ENCODE measurements at regions not wholly inside any gene's neighbourhood (a gene's known extent, or its start where the extent isn't known, plus 50 kb on each side); places are given as distances from the start of the nearest gene placed in this dataset.

DNA sequence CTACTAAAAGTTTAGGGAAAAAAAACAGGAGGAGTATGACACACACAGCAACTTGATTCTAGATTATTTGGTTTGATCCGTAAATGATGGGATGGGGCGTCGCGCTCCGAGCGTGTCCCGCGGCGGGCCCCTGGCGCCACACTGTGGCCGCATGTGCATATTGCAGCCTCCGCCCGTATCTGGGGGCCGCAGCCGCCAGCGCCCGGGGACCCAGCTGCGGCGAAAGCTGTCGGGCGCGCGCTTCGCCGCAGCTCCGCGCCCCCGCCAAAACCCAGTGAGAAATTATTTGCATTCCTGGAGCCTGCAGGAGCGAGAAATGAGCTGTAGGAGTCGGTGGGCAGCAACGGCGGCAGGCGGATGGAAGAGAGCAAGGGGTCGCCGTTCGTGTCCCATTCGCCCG lies 87.3 kb downstream of the FAM72C start:
- TF ChIP-seq, protein P1, sequence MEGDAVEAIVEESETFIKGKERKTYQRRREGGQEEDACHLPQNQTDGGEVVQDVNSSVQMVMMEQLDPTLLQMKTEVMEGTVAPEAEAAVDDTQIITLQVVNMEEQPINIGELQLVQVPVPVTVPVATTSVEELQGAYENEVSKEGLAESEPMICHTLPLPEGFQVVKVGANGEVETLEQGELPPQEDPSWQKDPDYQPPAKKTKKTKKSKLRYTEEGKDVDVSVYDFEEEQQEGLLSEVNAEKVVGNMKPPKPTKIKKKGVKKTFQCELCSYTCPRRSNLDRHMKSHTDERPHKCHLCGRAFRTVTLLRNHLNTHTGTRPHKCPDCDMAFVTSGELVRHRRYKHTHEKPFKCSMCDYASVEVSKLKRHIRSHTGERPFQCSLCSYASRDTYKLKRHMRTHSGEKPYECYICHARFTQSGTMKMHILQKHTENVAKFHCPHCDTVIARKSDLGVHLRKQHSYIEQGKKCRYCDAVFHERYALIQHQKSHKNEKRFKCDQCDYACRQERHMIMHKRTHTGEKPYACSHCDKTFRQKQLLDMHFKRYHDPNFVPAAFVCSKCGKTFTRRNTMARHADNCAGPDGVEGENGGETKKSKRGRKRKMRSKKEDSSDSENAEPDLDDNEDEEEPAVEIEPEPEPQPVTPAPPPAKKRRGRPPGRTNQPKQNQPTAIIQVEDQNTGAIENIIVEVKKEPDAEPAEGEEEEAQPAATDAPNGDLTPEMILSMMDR (IDR thresholded peaks at IDR 0.05): peak; percentile 39

DNA sequence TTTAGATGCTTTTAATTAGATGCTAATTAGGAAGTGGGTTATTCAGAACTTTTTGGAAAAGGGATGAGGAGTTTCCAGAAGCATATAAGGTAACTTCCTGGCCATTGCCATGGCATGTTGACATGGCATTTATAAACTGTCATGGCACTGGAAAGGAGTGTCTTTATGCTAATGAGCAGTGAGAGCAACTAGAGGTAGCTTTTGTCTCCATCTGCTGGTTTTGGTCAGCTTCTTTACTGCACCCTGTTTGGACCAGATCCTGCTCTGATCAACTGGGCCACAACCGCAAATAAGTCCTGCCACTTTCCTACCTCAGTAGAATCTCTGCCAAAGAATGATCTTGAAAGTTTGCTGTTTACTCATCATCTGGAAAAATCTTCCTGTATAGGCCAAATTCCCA lies 193.6 kb downstream of the FAM72C start:
- TF ChIP-seq, protein P1 (IDR thresholded peaks at IDR 0.05): peak; percentile 42; the same call in 1 of the 2 replicates

DNA sequence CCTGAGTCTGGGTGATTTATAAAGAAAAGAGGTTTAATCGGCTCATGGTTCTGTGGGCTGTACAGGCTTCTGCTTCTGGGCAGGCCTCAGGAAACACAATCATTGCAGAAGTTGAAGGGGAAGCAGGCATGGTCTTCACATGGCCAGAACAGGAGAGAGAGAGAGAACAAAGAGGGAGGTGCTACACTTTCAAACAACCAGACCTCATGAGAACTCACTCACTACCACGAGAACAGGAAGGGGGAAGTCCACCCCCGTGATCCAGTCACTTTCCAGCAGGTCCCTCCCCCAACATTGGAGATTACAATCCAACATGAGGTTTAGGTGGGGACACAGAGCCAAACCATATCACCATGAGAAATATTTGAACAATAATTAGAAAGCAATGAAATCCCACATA lies 222.9 kb downstream of the FAM72C start:
- TF ChIP-seq, protein P1 (IDR thresholded peaks at IDR 0.05): no peak

DNA sequence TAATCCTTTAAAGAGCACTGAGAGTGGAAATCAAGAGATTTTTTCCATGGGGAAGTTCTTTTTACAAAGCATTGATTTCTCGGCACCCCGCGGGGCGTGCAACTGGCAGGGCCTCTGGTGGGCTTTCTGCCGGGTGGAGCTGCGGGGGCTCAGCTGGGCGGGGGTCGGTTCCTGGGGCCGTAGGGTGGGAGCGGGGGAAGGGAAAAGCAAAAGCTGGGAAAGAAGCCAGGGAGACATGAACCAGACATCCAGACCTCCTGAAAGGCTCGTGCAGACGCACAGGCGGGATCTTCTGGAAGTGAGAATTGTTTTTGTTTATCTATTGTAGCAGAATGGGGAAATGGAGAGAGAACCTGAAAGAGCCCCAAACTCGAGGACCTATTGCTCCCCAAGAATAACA lies 235.2 kb downstream of the FAM72C start:
- TF ChIP-seq, protein P1 (IDR thresholded peaks at IDR 0.05): no peak

DNA sequence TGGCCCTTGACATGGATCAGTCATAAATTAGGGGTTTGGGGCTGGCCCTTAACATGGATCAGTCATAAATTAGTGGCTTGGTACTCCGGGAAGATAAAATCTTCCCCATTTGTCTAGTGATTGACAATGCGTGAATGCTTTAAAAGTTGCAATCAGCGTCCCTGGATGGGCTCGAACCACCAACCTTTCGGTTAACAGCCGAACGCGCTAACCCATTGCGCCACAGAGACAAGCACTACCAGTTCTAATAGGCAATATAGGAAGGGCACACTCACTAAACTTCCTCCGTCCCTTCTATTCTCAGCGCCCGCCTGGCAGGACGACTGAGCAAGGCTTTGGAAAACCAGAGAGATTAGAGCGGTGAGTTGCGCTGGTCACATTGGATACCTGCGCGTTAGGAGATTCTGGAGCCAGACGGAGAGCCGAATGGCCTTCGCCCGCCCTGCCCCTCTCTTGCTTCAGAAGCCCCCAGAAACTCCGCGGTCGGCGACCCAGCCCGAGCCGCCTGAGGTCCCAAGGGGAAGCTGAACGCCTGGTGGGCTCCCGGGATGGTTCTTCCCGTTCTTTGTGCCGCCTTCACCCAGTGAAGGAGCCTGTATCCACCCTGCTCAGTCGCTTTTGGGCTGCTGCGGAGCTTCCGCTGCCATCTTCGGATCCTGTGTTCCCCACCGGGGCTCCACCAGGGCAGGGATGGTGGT lies 235.9 kb downstream of the FAM72C start:
- TF ChIP-seq, protein P1 (IDR thresholded peaks at IDR 0.05): no peak

DNA sequence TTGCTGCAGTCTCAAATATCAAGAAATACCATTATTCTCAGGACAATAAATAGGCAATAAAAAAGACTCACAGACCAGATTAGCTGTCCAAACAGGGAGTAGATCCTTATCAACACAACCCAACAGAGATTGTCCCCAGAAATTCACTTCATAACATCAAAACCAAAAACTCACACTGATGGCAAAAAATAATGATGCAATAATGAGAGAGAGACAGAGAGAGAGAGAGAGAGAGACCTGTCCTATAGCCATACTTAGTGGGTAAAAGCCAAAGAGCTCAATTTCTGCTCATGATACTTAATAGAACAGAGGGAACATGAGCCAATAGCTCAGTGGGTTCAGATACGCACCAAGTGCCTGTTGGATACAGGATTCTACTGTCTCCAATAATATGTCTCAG lies 244.5 kb downstream of the FAM72C start:
- TF ChIP-seq, protein P1 (IDR thresholded peaks at IDR 0.05): no peak

DNA sequence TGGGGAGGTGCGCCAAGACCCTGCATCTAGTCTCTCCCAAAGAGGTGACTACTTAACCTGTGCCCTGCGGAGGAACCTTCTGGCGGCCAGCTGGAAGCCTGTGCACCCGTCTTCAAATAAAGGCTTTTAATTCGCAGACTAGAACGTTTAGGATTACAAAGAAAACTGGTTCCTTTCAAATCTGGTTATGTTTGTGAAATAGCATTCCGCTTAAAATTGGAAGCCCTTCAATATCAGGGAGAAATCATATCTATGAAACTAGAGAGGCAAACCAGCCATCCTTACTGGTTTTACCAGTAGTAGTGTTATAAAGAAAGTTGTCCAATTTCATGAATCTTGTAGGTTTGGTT lies 250.8 kb downstream of the FAM72C start:
- TF ChIP-seq, protein P1 (IDR thresholded peaks at IDR 0.05): no peak
